ENCODE measurements at regions not wholly inside any gene's neighbourhood (a gene's known extent, or its start where the extent isn't known, plus 50 kb on each side); places are given as distances from the start of the nearest gene placed in this dataset.

- TF ChIP-seq SPEN (CRISPR knock-in tag; IDR thresholded peaks at IDR 0.05; ENCODE audit: low read depth) (no peak), DNMT3B (CRISPR knock-in tag; conservative IDR thresholded peaks at IDR 0.05) (no peak), EP300 (IDR thresholded peaks at IDR 0.05; ENCODE audit: low read depth in 2 of 2, low read length in 2 of 2) (no peak), EP300 (CRISPR knock-in tag; IDR thresholded peaks at IDR 0.05; ENCODE audit: borderline replicate concordance) (no peak), SRF (IDR thresholded peaks at IDR 0.05; ENCODE audit: low read depth, low read length) (no peak), NR3C1 (CRISPR knock-in tag; IDR thresholded peaks at IDR 0.05) (no peak), KLF9 (CRISPR knock-in tag; IDR thresholded peaks at IDR 0.05; ENCODE audit: low read depth) (no peak), ZNF766 (CRISPR knock-in tag; IDR thresholded peaks at IDR 0.05; ENCODE audit: borderline replicate concordance) (no peak), ZNF205 (CRISPR knock-in tag; IDR thresholded peaks at IDR 0.05) (no peak), TRAFD1 (CRISPR knock-in tag; IDR thresholded peaks at IDR 0.05; ENCODE audit: borderline replicate concordance) (no peak), MTF1 (CRISPR knock-in tag; IDR thresholded peaks at IDR 0.05) (no peak)
- TF ChIP-seq, protein P1, sequence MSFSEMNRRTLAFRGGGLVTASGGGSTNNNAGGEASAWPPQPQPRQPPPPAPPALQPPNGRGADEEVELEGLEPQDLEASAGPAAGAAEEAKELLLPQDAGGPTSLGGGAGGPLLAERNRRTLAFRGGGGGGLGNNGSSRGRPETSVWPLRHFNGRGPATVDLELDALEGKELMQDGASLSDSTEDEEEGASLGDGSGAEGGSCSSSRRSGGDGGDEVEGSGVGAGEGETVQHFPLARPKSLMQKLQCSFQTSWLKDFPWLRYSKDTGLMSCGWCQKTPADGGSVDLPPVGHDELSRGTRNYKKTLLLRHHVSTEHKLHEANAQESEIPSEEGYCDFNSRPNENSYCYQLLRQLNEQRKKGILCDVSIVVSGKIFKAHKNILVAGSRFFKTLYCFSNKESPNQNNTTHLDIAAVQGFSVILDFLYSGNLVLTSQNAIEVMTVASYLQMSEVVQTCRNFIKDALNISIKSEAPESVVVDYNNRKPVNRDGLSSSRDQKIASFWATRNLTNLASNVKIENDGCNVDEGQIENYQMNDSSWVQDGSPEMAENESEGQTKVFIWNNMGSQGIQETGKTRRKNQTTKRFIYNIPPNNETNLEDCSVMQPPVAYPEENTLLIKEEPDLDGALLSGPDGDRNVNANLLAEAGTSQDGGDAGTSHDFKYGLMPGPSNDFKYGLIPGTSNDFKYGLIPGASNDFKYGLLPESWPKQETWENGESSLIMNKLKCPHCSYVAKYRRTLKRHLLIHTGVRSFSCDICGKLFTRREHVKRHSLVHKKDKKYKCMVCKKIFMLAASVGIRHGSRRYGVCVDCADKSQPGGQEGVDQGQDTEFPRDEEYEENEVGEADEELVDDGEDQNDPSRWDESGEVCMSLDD (CRISPR knock-in tag; IDR thresholded peaks at IDR 0.05; ENCODE audit: borderline replicate concordance): no peak
Measured at GRCh38 chr5:165258197-165258771, 1752.9 kb downstream of the MAT2B start.
